Inflammatory macrophage (primary cell): ENCODE measurements at regions not wholly inside any gene's neighbourhood (a gene's known extent, or its start where the extent isn't known, plus 50 kb on each side); places are given as distances from the start of the nearest gene placed in this dataset.
A peak's percentile ranks its signal among the peaks of the same experiment; 100 is the strongest.

Experiments used
- DNase-seq, 2 donors: peaks; one replicate each; pipeline ENCODE4 v3.0.0-alpha.2; 2020 to 2022

GRCh38 chr22:48104766-48105165 is 1342.3 kb downstream of the TBC1D22A start:
- no peak for DNase-seq

GRCh38 chr22:48104102-48104738 is 1341.8 kb downstream of the TBC1D22A start:
- DNase-seq, result no peak

GRCh38 chr22:48103126-48103875 is 1340.9 kb downstream of the TBC1D22A start:
- DNase-seq, result no peak

GRCh38 chr22:48102581-48102980 is 1340.1 kb downstream of the TBC1D22A start:
- DNase-seq, result no peak

- DNase-seq, result no peak
Observed at GRCh38 chr22:48101704-48102103, 1339.3 kb downstream of the TBC1D22A start.

- DNase-seq, result no peak
Observed at GRCh38 chr22:48100685-48101417, 1338.4 kb downstream of the TBC1D22A start.

GRCh38 chr22:48099671-48100070 is 1337.2 kb downstream of the TBC1D22A start:
- no peak for DNase-seq

- no peak for DNase-seq
Observed at GRCh38 chr22:48099251-48099650, 1336.8 kb downstream of the TBC1D22A start.

- no peak for DNase-seq
Observed at GRCh38 chr22:48098921-48099245, 1336.4 kb downstream of the TBC1D22A start.

- no peak for DNase-seq
Observed at GRCh38 chr22:48098243-48098920, 1335.9 kb downstream of the TBC1D22A start.

GRCh38 chr22:48097723-48098122 is 1335.3 kb downstream of the TBC1D22A start:
- no peak for DNase-seq

- DNase-seq, result no peak
Observed at GRCh38 chr22:48096851-48097665, 1334.6 kb downstream of the TBC1D22A start.

GRCh38 chr22:48096411-48096810 is 1334.0 kb downstream of the TBC1D22A start:
- DNase-seq, result no peak

- DNase-seq, result no peak
Observed at GRCh38 chr22:48093981-48094380, 1331.5 kb downstream of the TBC1D22A start.

GRCh38 chr22:48092866-48093265 is 1330.4 kb downstream of the TBC1D22A start:
- no peak for DNase-seq

- no peak for DNase-seq
Observed at GRCh38 chr22:48091656-48092223, 1329.3 kb downstream of the TBC1D22A start.

- no peak for DNase-seq
Observed at GRCh38 chr22:48091060-48091650, 1328.7 kb downstream of the TBC1D22A start.

- DNase-seq, result no peak
Observed at GRCh38 chr22:48090332-48090672, 1327.9 kb downstream of the TBC1D22A start.

GRCh38 chr22:48089601-48090331 is 1327.3 kb downstream of the TBC1D22A start:
- peak; percentile 35 to 64 for DNase-seq

- DNase-seq, result no peak
Observed at GRCh38 chr22:48088926-48089536, 1326.6 kb downstream of the TBC1D22A start.
